HepG2 (cell line): ENCODE measurements at regions not wholly inside any gene's neighbourhood (a gene's known extent, or its start where the extent isn't known, plus 50 kb on each side); places are given as distances from the start of the nearest gene placed in this dataset.

Source experiments
- BRCA1 ChIP-seq: sonication (generic); formaldehyde crosslinking; IDR thresholded peaks from 2 replicates; pipeline ENCODE4 v1.4.0; 2020; ENCODE audit warnings: missing genetic modification reagents
- CAMTA2 ChIP-seq: sonication (generic); formaldehyde crosslinking; IDR thresholded peaks from 2 replicates; pipeline ENCODE4 v1.4.0; 2020; ENCODE audit warnings: mild to moderate bottlenecking, missing genetic modification reagents, borderline replicate concordance
- GATAD2A ChIP-seq: IDR thresholded peaks from 2 replicates; pipeline ENCODE4 v1.6.1; 2016
- HMG20A ChIP-seq: IDR thresholded peaks from 2 replicates; pipeline ENCODE4 v1.6.1; 2016; ENCODE audit warnings: borderline replicate concordance
- ISL2 ChIP-seq: sonication (generic); formaldehyde crosslinking; IDR thresholded peaks from 2 replicates; pipeline ENCODE4 v1.5.0; 2020; ENCODE audit warnings: missing genetic modification reagents
- MAFF ChIP-seq: IDR thresholded peaks from 2 replicates; pipeline ENCODE4 v1.6.1; 2011; ENCODE audit warnings: low read depth, low read length, improper control_type of control experiment
- MNT ChIP-seq: fragments of 450-650 bp; IDR thresholded peaks from 2 replicates; pipeline ENCODE4 v1.6.1; 2016
- NFE2L2 ChIP-seq: fragments of 150-350 bp; IDR thresholded peaks from 2 replicates; pipeline ENCODE4 v1.6.1; 2014; ENCODE audit warnings: low read length
- NFKBIZ ChIP-seq: IDR thresholded peaks from 2 replicates; pipeline ENCODE4 v1.6.1; 2018; ENCODE audit warnings: missing genetic modification reagents, missing compliant biosample characterization
- ZBTB2 ChIP-seq: sonication (generic); formaldehyde crosslinking; IDR thresholded peaks from 2 replicates; pipeline ENCODE4 v1.8.0; 2022; ENCODE audit warnings: low read depth, missing genetic modification reagents
- ZBTB7B ChIP-seq: sonication (generic); formaldehyde crosslinking; IDR thresholded peaks from 2 replicates; pipeline ENCODE4 v1.4.0; 2020; ENCODE audit warnings: missing genetic modification reagents
- ZKSCAN8 ChIP-seq: IDR thresholded peaks from 2 replicates; pipeline ENCODE4 v1.6.1; 2016; ENCODE audit warnings: borderline replicate concordance, missing genetic modification reagents, missing compliant biosample characterization
- ZNF230 ChIP-seq: sonication (generic); formaldehyde crosslinking; IDR thresholded peaks from 2 replicates; pipeline ENCODE4 v1.4.0; 2020; ENCODE audit warnings: mild to moderate bottlenecking, missing genetic modification reagents
- ZNF253 ChIP-seq: sonication (generic); formaldehyde crosslinking; IDR thresholded peaks from 2 replicates; pipeline ENCODE4 v1.8.0; 2022; ENCODE audit warnings: mild to moderate bottlenecking, missing genetic modification reagents, borderline replicate concordance
- ZNF607 ChIP-seq: sonication (generic); formaldehyde crosslinking; IDR thresholded peaks from 2 replicates; pipeline ENCODE4 v1.5.1; 2020; ENCODE audit warnings: missing genetic modification reagents, mild to moderate bottlenecking, borderline replicate concordance
- ZNF740 ChIP-seq: sonication (generic); formaldehyde crosslinking; IDR thresholded peaks from 2 replicates; pipeline ENCODE4 v1.4.0; 2020; ENCODE audit warnings: missing genetic modification reagents
- ZNF746 ChIP-seq: sonication (generic); formaldehyde crosslinking; IDR thresholded peaks from 2 replicates; pipeline ENCODE4 v1.8.0; 2022; ENCODE audit warnings: mild to moderate bottlenecking, missing genetic modification reagents
- ZNF766 ChIP-seq: sonication (generic); formaldehyde crosslinking; IDR thresholded peaks from 2 replicates; pipeline ENCODE4 v1.5.0; 2020; ENCODE audit warnings: missing genetic modification reagents, borderline replicate concordance
- ZNF770 ChIP-seq: sonication (generic); formaldehyde crosslinking; IDR thresholded peaks from 2 replicates; pipeline ENCODE4 v1.5.0; 2020; ENCODE audit warnings: mild to moderate bottlenecking, missing genetic modification reagents
- TF ChIP-seq, protein P1 (sequence below): IDR thresholded peaks from 2 replicates; pipeline ENCODE4 v1.6.1; 2016; ENCODE audit warnings: low read depth
- TF ChIP-seq, protein P2 (sequence below): sonication (generic); formaldehyde crosslinking; IDR thresholded peaks from 2 replicates; pipeline ENCODE4 v1.5.0; 2020; ENCODE audit warnings: missing genetic modification reagents

GRCh38 chr16:21511315-21512210 lies 87.8 kb upstream of the METTL9 start (continued):
- TF ChIP-seq ZNF253 (CRISPR knock-in tag) (peak; percentile 48; the same call in 1 of the 2 replicates), ZBTB2 (CRISPR knock-in tag) (0 out of 2 replicates have a peak, but pooled peaks have one; percentile 25), ZBTB7B (peak; percentile 85), ZNF766 (CRISPR knock-in tag) (0 out of 2 replicates have a peak, but pooled peaks have one; percentile 66), ZNF770 (CRISPR knock-in tag) (peak; percentile 18; the same call in 1 of the 2 replicates), HMG20A (CRISPR knock-in tag) (0 out of 2 replicates have a peak, but pooled peaks have one; percentile 32), ISL2 (CRISPR knock-in tag) (peak; percentile 50; the same call in 1 of the 2 replicates), ZNF230 (CRISPR knock-in tag) (peak; percentile 17; the same call in 1 of the 2 replicates), ZNF740 (CRISPR knock-in tag) (peak; percentile 78), NFE2L2 (peak; percentile 91), ZNF746 (CRISPR knock-in tag) (peak; percentile 40; the same call in 1 of the 2 replicates), GATAD2A (CRISPR knock-in tag) (peak; percentile 64; the same call in 1 of the 2 replicates), MNT (peak; percentile 33; the same call in 1 of the 2 replicates), ZKSCAN8 (0 out of 2 replicates have a peak, but pooled peaks have one; percentile 18), BRCA1 (CRISPR knock-in tag) (0 out of 2 replicates have a peak, but pooled peaks have one; percentile 69), ZNF607 (peak; percentile 58; the same call in 1 of the 2 replicates), NFKBIZ (0 out of 2 replicates have a peak, but pooled peaks have one; percentile 51), MAFF (peak; percentile 72), CAMTA2 (CRISPR knock-in tag) (peak; percentile 86; the same call in 1 of the 2 replicates)
- TF ChIP-seq, protein P1, sequence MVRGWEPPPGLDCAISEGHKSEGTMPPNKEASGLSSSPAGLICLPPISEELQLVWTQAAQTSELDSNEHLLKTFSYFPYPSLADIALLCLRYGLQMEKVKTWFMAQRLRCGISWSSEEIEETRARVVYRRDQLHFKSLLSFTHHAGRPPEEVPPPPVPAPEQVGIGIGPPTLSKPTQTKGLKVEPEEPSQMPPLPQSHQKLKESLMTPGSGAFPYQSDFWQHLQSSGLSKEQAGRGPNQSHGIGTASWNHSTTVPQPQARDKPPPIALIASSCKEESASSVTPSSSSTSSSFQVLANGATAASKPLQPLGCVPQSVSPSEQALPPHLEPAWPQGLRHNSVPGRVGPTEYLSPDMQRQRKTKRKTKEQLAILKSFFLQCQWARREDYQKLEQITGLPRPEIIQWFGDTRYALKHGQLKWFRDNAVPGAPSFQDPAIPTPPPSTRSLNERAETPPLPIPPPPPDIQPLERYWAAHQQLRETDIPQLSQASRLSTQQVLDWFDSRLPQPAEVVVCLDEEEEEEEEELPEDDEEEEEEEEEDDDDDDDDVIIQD (CRISPR knock-in tag) = peak; percentile 59; the same call in 1 of the 2 replicates
- TF ChIP-seq, protein P2, sequence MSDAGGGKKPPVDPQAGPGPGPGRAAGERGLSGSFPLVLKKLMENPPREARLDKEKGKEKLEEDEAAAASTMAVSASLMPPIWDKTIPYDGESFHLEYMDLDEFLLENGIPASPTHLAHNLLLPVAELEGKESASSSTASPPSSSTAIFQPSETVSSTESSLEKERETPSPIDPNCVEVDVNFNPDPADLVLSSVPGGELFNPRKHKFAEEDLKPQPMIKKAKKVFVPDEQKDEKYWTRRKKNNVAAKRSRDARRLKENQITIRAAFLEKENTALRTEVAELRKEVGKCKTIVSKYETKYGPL (CRISPR knock-in tag) = 0 out of 2 replicates have a peak, but pooled peaks have one; percentile 50
